Uterus (tissue), 2 donors: ENCODE measurements at regions not wholly inside any gene's neighbourhood (a gene's known extent, or its start where the extent isn't known, plus 50 kb on each side); places are given as distances from the start of the nearest gene placed in this dataset.

ENCODE experiments used
- CTCF ChIP-seq, 4 experiments: fragments of 200-600 bp in 2 of 4; fragments of 450-650 bp in 2 of 4; sonication (generic) in 2 of 4; IDR thresholded peaks; one replicate each; pipeline ENCODE4 v1.5.1; 2016 to 2019; ENCODE audit warnings: antibody characterized with exemption in 4 of 4, mild to moderate bottlenecking in 2 of 4, moderate library complexity in 1 of 4
- POLR2A ChIP-seq, 2 donors: fragments of 450-650 bp; IDR thresholded peaks; one replicate each; pipeline ENCODE4 v1.6.1; 2016; ENCODE audit warnings: antibody characterized with exemption in 2 of 2, mild to moderate bottlenecking in 1 of 2, moderate library complexity in 1 of 2

DNA sequence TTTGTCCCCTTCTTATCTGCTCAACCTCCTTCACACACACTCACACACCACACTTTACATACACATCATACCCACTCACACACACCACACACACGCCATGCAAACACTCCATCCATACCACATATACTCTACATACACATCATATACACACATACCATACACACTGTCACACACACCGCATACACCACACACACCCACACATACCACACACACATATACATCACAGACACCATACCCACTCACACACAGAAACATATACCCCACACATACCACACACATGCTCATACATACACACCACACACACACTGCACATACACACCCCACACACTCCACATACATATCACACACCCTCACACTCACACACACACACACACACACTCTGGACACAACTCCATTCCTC lies 54.3 kb upstream of the ACP3 start:
- TF ChIP-seq CTCF (IDR thresholded peaks at IDR 0.05): no peak
- TF ChIP-seq POLR2A (IDR thresholded peaks at IDR 0.05): no peak
